Caco-2 (cell line): ENCODE measurements at regions not wholly inside any gene's neighbourhood (a gene's known extent, or its start where the extent isn't known, plus 50 kb on each side); places are given as distances from the start of the nearest gene placed in this dataset.

Experiments used
- BruUV-seq: library from RNA; stranded (reverse); fragments of 400-500 nt; replicated peaks from 2 replicates; lab custom pipeline; 2021; lab: Mats Ljungman, UMichigan
- CTCF ChIA-PET: fragments of 300-600 bp; sonication (Branson Sonifier 250); formaldehyde crosslinking; loops from one replicate; lab custom pipeline; 2022; ENCODE audit warnings: antibody characterized with exemption; lab: Charles Lee
- POLR2A ChIA-PET: fragments of 300-600 bp; sonication (Branson Sonifier 250); formaldehyde crosslinking; loops from one replicate; lab custom pipeline; 2022; ENCODE audit warnings: antibody characterized with exemption; lab: Charles Lee
- DNase-seq, 2 experiments: peaks; one replicate each; pipeline versions ENCODE4 v3.0.0 to v3.0.0-alpha.2; 2020 to 2022
- H3K27me3 ChIP-seq: replicated peaks from 2 replicates; pipeline ENCODE4 v1.6.0; 2011; ENCODE audit warnings: low read length; ENCODE audit not compliant: control insufficient read depth, insufficient read depth
- H3K36me3 ChIP-seq: 2 replicates; pipeline ENCODE4 v1.5.1; 2011; ENCODE audit warnings: low read length; ENCODE audit not compliant: control insufficient read depth, insufficient read depth
- H3K4me1 ChIP-seq: fragments of 250-450 bp; sonication (Bioruptor Pico); 2 replicates; pipeline ENCODE4 v1.5.1; 2020; ENCODE audit warnings: mild to moderate bottlenecking
- H3K4me3 ChIP-seq: 2 replicates; pipeline ENCODE4 v1.5.1; 2011; ENCODE audit warnings: low read depth, mild to moderate bottlenecking, control low read depth, low read length
- H3K9me3 ChIP-seq: fragments of 250-450 bp; sonication (Bioruptor Pico); 2 replicates; pipeline ENCODE4 v1.5.1; 2020; ENCODE audit warnings: mild to moderate bottlenecking, moderate library complexity
- H3K27ac Mint-ChIP-seq: one replicate; pipeline ENCODE4 v1.8.0; 2022; ENCODE audit warnings: mixed read lengths; ENCODE audit not compliant: unreplicated experiment
- H3K27me3 Mint-ChIP-seq: one replicate; pipeline ENCODE4 v1.8.0; 2022; ENCODE audit warnings: mixed read lengths; ENCODE audit not compliant: insufficient read depth, unreplicated experiment
- H3K36me3 Mint-ChIP-seq: one replicate; pipeline ENCODE4 v1.8.0; 2022; ENCODE audit warnings: mild to moderate bottlenecking, mixed read lengths; ENCODE audit not compliant: insufficient read depth, unreplicated experiment
- H3K4me1 Mint-ChIP-seq: one replicate; pipeline ENCODE4 v1.8.0; 2022; ENCODE audit warnings: low read depth, mixed read lengths; ENCODE audit not compliant: unreplicated experiment
- H3K4me3 Mint-ChIP-seq: one replicate; pipeline ENCODE4 v1.8.0; 2022; ENCODE audit warnings: mild to moderate bottlenecking, moderate library complexity, mixed read lengths; ENCODE audit not compliant: unreplicated experiment
- H3K9me3 Mint-ChIP-seq: one replicate; pipeline ENCODE4 v1.8.0; 2022; ENCODE audit warnings: mixed read lengths; ENCODE audit not compliant: unreplicated experiment
- intact Hi-C: fragments of 100-400 bp; cut with micrococcal nuclease; formaldehyde crosslinking; loops from one replicate; pipeline ENCODE4 v1.10.0; 2022; ENCODE audit not compliant: unreplicated experiment
- TF ChIP-seq, protein P1 (sequence below), 2 experiments: fragments of 200-600 bp in 1 of 2; IDR thresholded peaks; 1 replicate in 1 of 2; 2 replicates in 1 of 2; pipeline versions ENCODE4 v1.5.1 to v1.8.0; 2011 to 2022; ENCODE audit warnings: antibody characterized with exemption in 1 of 2, control low read depth in 1 of 2, inconsistent platforms in 1 of 2, low read depth in 1 of 2, low read length in 1 of 2, mild to moderate bottlenecking in 1 of 2, moderate library complexity in 1 of 2; ENCODE audit not compliant: insufficient read depth in 1 of 2, severe bottlenecking in 1 of 2, unreplicated experiment in 1 of 2

DNA sequence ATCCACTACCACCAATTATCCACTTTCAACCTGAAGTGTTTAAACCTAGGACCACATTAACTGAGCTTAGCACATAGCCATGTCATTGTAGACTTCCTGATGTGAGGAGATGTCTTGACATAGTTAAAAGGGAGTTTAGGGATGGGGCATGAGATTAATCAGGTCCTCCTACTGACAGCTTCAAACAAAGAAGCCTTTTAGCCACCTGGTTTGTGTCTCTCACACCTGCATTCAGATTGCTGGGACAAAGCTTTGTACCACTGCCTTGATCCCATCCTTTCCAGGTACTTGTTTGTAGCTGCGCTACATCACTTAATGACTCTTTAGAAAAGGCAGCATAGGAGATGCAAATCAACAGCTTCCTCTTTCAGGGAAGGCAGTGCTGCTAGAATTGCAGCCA is 340.7 kb upstream of the DDHD1 start:
- Histone ChIP-seq H3K27me3 (no peaks in the 10 kb centered on the region), H3K9me3 (0 out of 2 replicates have a peak, but pooled peaks cover 7% of the 10 kb centered on the region), H3K4me3 (no peak overlapping the region), H3K36me3 (no peaks in the 10 kb centered on the region), H3K4me1 (no peaks in the 10 kb centered on the region)
- BruUV-seq: no TSS peak
- H3K27ac Mint-ChIP-seq: no peak overlapping the region
- peaks cover 17% of the 10 kb centered on the region for H3K9me3 Mint-ChIP-seq
- no peak for DNase-seq
- H3K36me3 Mint-ChIP-seq: no peaks in the 10 kb centered on the region
- TF ChIP-seq, protein P1, sequence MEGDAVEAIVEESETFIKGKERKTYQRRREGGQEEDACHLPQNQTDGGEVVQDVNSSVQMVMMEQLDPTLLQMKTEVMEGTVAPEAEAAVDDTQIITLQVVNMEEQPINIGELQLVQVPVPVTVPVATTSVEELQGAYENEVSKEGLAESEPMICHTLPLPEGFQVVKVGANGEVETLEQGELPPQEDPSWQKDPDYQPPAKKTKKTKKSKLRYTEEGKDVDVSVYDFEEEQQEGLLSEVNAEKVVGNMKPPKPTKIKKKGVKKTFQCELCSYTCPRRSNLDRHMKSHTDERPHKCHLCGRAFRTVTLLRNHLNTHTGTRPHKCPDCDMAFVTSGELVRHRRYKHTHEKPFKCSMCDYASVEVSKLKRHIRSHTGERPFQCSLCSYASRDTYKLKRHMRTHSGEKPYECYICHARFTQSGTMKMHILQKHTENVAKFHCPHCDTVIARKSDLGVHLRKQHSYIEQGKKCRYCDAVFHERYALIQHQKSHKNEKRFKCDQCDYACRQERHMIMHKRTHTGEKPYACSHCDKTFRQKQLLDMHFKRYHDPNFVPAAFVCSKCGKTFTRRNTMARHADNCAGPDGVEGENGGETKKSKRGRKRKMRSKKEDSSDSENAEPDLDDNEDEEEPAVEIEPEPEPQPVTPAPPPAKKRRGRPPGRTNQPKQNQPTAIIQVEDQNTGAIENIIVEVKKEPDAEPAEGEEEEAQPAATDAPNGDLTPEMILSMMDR (IDR thresholded peaks at IDR 0.05; ENCODE audit: insufficient read depth in 1 of 2, low read depth in 1 of 2, low read length in 1 of 2, severe bottlenecking in 1 of 2, unreplicated experiment in 1 of 2): no peak
- H3K27me3 Mint-ChIP-seq: no peaks in the 10 kb centered on the region
- no peaks in the 10 kb centered on the region for H3K4me1 Mint-ChIP-seq
- POLR2A ChIA-PET: no interaction called here
- intact Hi-C loops: no loop called here
- CTCF ChIA-PET: no interaction called here
- no peak overlapping the region for H3K4me3 Mint-ChIP-seq

DNA sequence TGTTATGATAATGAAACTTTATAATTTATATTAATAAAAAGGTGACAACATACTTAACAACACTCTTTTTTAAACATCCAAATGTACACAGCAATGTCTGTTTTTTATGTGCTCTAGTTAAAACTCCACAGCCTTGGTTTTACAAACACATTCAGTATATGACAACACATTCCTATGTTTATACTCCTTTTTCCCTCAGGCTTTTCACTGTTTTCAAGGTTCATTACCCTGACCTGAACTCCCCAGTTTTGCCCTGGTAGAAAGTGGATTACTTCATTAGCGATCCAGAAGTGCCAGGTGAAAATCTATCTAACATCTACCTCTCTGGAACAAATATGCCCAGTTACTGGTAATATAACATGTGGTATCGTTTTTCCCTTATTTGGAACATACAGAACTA is 340.2 kb upstream of the DDHD1 start:
- Histone ChIP-seq H3K4me1 (no peaks in the 10 kb centered on the region), H3K36me3 (no peaks in the 10 kb centered on the region), H3K4me3 (no peak overlapping the region), H3K27me3 (no peaks in the 10 kb centered on the region), H3K9me3 (0 out of 2 replicates have a peak, but pooled peaks cover 7% of the 10 kb centered on the region)
- intact Hi-C loops: no loop called here
- peaks cover 16% of the 10 kb centered on the region for H3K9me3 Mint-ChIP-seq
- no TSS peak for BruUV-seq
- TF ChIP-seq, protein P1 (IDR thresholded peaks at IDR 0.05; ENCODE audit: insufficient read depth in 1 of 2, low read depth in 1 of 2, low read length in 1 of 2, severe bottlenecking in 1 of 2, unreplicated experiment in 1 of 2): no peak
- ChIA-PET POLR2A (no interaction called here), CTCF (no interaction called here)
- no peak overlapping the region for H3K27ac Mint-ChIP-seq
- no peaks in the 10 kb centered on the region for H3K27me3 Mint-ChIP-seq
- H3K4me1 Mint-ChIP-seq: no peaks in the 10 kb centered on the region
- no peak for DNase-seq
- H3K4me3 Mint-ChIP-seq: no peak overlapping the region
- H3K36me3 Mint-ChIP-seq: no peaks in the 10 kb centered on the region

DNA sequence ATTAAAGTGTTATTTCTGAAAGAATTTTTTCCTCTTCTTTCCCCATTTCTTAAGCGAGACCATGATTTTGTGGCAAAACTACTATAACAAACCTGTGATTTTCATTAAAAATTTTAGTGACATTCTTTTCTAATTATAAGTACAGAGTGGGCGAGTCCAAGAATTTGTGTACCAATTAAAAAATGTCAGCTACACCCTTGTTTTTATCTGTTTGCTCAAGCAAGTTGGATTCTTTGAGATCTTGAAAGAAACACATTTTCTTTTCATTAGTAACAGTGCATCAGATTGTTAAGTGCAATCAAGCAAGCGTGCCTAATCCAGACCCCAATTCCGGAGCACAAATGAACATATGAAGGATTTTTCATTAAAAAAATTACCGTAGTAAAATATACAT is 338.8 kb upstream of the DDHD1 start:
- Histone ChIP-seq H3K36me3 (no peaks in the 10 kb centered on the region), H3K4me3 (no peak overlapping the region), H3K9me3 (no peaks in the 10 kb centered on the region; the same call in 1 of the 2 replicates), H3K27me3 (no peaks in the 10 kb centered on the region), H3K4me1 (no peaks in the 10 kb centered on the region)
- TF ChIP-seq, protein P1 (IDR thresholded peaks at IDR 0.05; ENCODE audit: insufficient read depth in 1 of 2, low read depth in 1 of 2, low read length in 1 of 2, severe bottlenecking in 1 of 2, unreplicated experiment in 1 of 2): no peak
- no TSS peak for BruUV-seq
- Mint-ChIP-seq H3K27ac (no peak overlapping the region), H3K9me3 (peaks cover 11% of the 10 kb centered on the region), H3K4me3 (no peak overlapping the region), H3K36me3 (no peaks in the 10 kb centered on the region), H3K4me1 (no peaks in the 10 kb centered on the region), H3K27me3 (no peaks in the 10 kb centered on the region)
- POLR2A ChIA-PET: no interaction called here
- CTCF ChIA-PET: no interaction called here
- intact Hi-C loops: no loop called here
- DNase-seq: no peak
